ENCODE measurements at regions not wholly inside any gene's neighbourhood (a gene's known extent, or its start where the extent isn't known, plus 50 kb on each side); places are given as distances from the start of the nearest gene placed in this dataset.
"Not testable (repeated sequence)": the region's sequence is repeated elsewhere in the genome, so short reads cannot be mapped to it uniquely, and the experiment has no call there.

- not testable (repeated sequence) for DNase-seq (ENCODE audit: low spot score)
Measured at GRCh38 chr12:9543341-9543740, 64.4 kb downstream of the KLRB1 start.

DNA sequence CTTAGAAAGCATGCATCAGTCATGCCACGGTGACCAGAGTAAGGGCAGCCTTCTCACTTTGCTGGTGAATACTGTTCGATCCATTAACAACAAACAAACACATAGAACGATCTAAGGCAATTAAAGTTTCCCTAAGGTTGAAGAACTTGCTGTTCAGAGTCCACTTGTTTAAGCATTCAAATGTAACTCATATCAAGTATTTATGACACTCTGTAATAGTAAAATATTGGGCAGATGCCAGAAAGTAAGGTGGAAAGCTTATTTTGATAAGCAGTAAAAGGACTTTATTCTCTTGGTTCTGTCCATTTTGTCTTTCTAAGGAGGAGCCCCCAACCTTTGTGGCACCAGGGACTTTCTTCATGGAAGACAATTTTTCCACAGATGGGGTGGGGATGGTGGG, 64.9 kb downstream of the KLRB1 start:
- not testable (repeated sequence) for DNase-seq (ENCODE audit: low spot score)

DNA sequence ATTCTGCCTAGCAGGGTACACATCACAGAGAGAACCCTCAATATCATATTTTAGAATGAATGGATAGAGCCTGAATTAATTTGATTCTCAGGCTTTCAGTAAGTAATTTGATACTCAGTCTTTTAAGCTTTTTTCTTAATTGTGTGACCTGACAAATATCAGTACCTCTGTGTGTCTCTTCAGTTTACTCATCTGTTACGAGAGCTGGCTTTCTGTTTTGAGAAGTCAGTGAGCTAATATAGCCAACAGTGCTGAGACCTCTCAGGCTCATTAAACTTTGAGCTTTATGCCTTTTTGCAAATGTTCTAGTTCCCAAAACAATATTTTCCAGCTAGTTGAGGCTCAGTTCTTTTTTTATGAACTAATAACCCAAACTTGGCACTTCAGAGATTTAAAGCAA, 91.8 kb downstream of the KLRB1 start:
- not testable (repeated sequence) for DNase-seq (ENCODE audit: low spot score)

DNA sequence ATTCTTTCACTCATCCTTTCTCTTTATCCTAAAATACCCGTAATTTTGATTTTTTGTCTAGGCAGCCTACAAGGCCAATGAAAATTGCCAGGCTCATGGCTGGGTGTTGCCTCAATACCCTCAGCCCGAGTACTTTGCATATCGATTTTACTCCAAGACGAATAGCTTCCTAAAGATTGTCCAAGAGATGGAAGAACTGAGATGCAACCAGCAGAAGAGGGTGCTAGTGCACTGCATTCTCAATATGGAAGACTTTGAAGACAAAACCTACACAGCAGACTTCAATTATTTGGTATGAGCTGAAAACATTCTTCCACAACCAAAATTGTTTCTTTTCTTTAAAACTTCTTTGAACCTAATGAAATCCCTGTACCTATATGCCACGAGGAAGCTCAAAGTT, 95.0 kb downstream of the KLRB1 start:
- DNase-seq (ENCODE audit: low spot score) = not testable (repeated sequence)

- DNase-seq (ENCODE audit: low spot score) = not testable (repeated sequence)
Measured at GRCh38 chr12:9510392-9511011, 97.2 kb downstream of the KLRB1 start.

GRCh38 chr12:9509464-9510161, 98.1 kb downstream of the KLRB1 start:
- no peak for DNase-seq (ENCODE audit: low spot score)

DNA sequence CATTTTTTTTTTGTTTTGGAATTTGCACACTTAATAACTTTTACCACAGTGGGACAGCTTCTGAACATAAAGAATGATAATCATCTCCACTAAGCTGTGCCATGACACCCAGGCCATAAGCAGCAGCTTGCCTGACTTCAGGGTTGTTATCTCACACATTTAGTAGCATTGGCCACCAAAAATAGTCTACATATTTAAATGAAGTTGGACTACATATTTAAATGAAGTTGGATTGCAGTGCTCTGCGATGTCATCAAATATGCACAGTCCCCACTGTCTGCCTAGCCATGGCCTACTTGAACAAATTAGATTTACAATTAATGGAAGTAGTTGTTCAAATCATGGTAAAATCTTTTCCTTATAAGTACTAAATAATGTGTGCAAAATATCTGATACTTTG, 101.0 kb downstream of the KLRB1 start:
- no peak for DNase-seq (ENCODE audit: low spot score)

GRCh38 chr12:9503384-9503783, 104.3 kb downstream of the KLRB1 start:
- not testable (repeated sequence) for DNase-seq (ENCODE audit: low spot score)

DNA sequence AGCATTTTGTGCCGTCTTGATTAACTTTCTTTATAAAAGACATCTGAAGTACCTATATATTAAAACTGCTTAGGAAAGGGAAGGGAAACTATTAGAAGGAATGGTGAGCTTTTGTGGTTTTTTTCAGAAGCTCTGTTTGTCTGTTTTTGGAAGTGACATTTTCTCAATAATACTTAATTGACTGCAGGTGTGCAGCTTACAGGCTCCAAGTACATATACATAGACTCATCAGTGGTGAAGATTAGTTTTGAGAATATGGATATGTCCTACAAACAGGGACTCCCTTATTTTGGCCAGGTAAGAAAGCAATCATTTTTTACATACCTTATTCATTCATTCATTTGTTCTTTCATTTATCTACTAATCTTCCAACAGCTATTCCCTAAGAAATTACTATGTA, 104.9 kb downstream of the KLRB1 start:
- DNase-seq (ENCODE audit: low spot score) = not testable (repeated sequence)

DNA sequence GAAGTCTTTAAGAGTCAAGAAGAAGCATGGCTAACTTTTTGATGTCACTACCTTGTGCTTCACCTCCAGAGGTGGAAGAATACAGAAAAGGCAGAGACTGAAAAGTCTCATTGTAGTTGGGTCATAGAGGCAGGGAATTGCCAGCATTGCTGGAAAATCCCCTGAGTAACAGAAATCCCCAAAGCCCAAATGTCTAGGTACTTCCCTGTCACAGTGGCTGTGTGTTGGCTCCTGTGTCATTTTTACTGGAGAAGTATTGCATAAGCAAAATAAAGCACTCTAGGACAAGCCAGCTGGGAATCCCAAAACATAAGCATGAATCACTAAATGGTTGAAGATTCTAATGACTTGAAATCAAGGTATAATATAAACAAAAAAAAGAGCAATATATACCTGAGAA, 114.4 kb downstream of the KLRB1 start:
- not testable (repeated sequence) for DNase-seq (ENCODE audit: low spot score)

GRCh38 chr12:9481289-9481688, 126.4 kb downstream of the KLRB1 start:
- not testable (repeated sequence) for DNase-seq (ENCODE audit: low spot score)

- not testable (repeated sequence) for DNase-seq (ENCODE audit: low spot score)
Measured at GRCh38 chr12:9474197-9474596, 133.5 kb downstream of the KLRB1 start.

DNA sequence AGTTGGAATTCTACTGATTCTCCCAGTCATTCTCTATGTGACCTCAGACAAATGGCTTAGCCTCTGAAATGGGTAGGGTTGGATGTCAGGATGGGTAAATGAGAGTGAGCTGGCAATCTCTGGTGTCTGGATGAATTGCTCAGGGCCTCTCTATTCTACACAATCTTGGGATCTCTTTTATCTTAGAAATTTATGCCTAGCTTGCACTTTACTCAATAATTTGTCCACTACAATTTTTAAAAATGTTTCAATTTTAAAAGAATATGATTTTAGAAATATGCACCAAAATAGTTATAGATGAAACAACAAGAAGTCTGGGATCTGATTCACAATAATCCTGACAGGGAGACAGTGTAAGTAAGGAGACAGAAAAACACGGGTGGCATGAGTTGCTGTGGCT, 134.1 kb downstream of the KLRB1 start:
- DNase-seq (ENCODE audit: low spot score) = not testable (repeated sequence)

DNA sequence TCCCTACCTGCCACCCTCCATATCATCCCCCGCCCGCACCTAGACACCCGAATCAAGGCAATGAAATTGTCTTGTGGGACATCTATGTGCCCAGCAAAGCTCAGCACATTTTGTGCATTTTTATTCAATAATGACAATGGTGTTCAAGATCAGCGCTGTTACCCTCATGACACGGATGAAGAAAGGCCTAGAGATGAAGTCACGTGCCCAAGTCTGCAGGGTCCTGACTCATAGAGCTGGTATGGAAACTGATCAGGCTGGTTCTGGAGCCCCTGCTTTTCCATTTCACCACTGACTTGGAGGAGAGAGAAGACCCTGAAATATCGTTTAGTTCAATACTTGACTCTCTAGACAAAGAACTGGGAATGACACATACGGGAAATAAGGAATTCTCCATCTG, 136.2 kb downstream of the KLRB1 start:
- not testable (repeated sequence) for DNase-seq (ENCODE audit: low spot score)

GRCh38 chr12:9470367-9470766, 137.3 kb downstream of the KLRB1 start:
- not testable (repeated sequence) for DNase-seq (ENCODE audit: low spot score)

- DNase-seq (ENCODE audit: low spot score) = not testable (repeated sequence)
Measured at GRCh38 chr12:9469956-9470355, 137.8 kb downstream of the KLRB1 start.

- not testable (repeated sequence) for DNase-seq (ENCODE audit: low spot score)
Measured at GRCh38 chr12:9469463-9469862, 138.3 kb downstream of the KLRB1 start.

GRCh38 chr12:9468998-9469397, 138.7 kb downstream of the KLRB1 start:
- DNase-seq (ENCODE audit: low spot score) = not testable (repeated sequence)

- DNase-seq (ENCODE audit: low spot score) = not testable (repeated sequence)
Measured at GRCh38 chr12:9468144-9468543, 139.6 kb downstream of the KLRB1 start.

DNA sequence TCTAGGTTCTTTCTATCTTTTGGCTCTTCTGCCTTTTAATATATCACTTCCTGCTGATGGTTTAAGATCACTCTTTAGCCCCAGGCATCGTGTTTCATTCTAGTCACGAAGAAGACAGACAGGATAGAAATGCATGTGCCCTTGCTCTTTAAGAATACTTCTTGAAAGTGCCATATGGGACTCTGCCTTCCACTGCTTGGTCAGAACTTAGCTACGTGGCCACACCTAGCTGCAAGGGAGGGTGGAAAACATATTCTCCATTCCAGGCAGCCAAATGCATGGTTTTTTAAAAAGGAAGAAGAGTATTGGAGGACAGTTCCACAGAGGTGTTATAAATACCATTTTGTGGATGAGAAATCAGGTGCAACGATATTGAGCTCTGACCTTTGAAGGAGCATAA, 143.3 kb downstream of the KLRB1 start:
- DNase-seq (ENCODE audit: low spot score) = no peak

DNA sequence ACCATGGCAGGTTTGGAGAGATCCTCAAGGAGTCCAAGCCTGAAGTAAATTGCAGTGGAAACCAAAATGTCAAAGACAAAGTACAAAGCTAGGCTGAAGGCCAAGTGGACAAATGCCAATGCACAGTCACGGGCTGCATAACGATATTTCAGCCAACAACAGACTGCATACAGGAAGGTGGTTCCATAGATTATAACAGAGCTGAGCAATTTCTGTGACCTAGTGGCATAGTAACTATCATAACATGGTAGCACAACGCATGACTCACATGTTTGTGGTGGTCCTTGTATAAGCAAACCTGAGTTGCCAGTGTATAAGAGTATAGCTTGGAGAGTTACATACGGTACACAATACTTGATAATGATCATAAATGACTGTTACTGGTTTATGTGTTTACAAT, 152.2 kb downstream of the KLRB1 start:
- DNase-seq (ENCODE audit: low spot score) = not testable (repeated sequence)

DNA sequence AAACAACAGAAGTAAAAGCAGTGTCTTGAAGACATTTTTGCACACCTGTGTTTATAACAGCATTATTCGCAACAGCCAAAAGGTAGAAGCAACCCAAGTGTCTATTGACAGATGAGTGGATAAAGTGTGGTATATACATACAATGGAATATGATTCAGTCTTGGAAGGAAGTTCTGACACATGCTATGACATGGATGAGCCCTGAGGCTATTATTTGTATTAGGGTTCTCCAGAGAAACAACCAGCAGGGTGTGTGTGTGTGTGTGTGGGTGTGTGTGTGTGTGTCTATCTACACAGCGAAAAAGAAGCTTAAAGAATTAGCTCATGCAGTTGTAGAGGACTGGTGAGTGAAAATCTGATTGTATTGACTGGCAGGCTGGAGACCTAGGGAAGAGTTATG, 153.7 kb downstream of the KLRB1 start:
- not testable (repeated sequence) for DNase-seq (ENCODE audit: low spot score)

DNA sequence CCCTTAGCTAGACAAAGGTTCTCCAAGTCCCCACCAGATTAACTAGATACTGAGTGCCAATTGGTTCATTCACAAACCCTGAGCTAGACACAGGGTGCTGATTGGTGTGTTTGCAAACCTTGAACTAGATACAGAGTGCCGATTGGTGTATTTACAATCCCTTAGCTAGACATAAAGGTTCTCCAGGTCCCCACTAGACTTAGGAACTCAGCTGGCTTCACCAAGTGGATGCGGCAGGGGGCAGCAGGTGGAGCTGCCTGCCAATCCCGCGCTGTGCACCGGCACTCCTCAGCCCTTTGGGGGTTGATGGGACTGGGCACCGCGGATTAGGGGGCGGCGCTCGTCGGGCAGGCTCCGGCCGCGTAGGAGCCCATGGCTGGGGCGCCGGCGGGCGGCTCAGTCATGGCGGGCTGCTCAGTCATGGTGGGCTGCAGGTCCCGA, 157.6 kb downstream of the KLRB1 start:
- not testable (repeated sequence) for DNase-seq (ENCODE audit: low spot score)

Data from A172 (cell line).